HFFc6 (cell line): ENCODE measurements at regions not wholly inside any gene's neighbourhood (a gene's known extent, or its start where the extent isn't known, plus 50 kb on each side); places are given as distances from the start of the nearest gene placed in this dataset.

Experiments used
- DNase-seq: peaks from one replicate; pipeline ENCODE4 v3.0.0-alpha.2; 2018
- H3K27ac Mint-ChIP-seq: 2 replicates; pipeline ENCODE4 v1.8.0; 2020; ENCODE audit warnings: mild to moderate bottlenecking, mixed read lengths
- H3K27me3 Mint-ChIP-seq: 2 replicates; pipeline ENCODE4 v1.8.0; 2021; ENCODE audit warnings: mild to moderate bottlenecking, moderate library complexity, mixed read lengths; ENCODE audit not compliant: insufficient read depth
- H3K36me3 Mint-ChIP-seq: 2 replicates; pipeline ENCODE4 v1.8.0; 2021; ENCODE audit warnings: low read depth, mixed read lengths
- H3K4me1 Mint-ChIP-seq: 2 replicates; pipeline ENCODE4 v1.8.0; 2020; ENCODE audit warnings: low read depth, mixed read lengths
- H3K4me3 Mint-ChIP-seq: 2 replicates; pipeline ENCODE4 v1.8.0; 2020; ENCODE audit warnings: mild to moderate bottlenecking, moderate library complexity, mixed read lengths
- H3K9me3 Mint-ChIP-seq: 2 replicates; pipeline ENCODE4 v1.8.0; 2020; ENCODE audit warnings: mild to moderate bottlenecking, mixed read lengths
- CTCF ChIP-seq: fragments of 200-600 bp; sonication (generic); IDR thresholded peaks from 2 replicates; pipeline ENCODE4 v1.5.0; 2021; ENCODE audit warnings: antibody characterized with exemption, mild to moderate bottlenecking

- no peak for TF ChIP-seq CTCF
- DNase-seq: no peak
- Mint-ChIP-seq H3K27me3 (no peaks in the 10 kb centered on the region), H3K36me3 (no peaks in the 10 kb centered on the region), H3K4me3 (no peak overlapping the region), H3K27ac (no peak overlapping the region), H3K4me1 (no peaks in the 10 kb centered on the region), H3K9me3 (peaks cover 52% of the 10 kb centered on the region)
Observed at GRCh38 chr18:4524096-4524495, 69.0 kb upstream of the DLGAP1 start.

GRCh38 chr18:4511166-4511565 is 56.1 kb upstream of the DLGAP1 start:
- no peak overlapping the region for H3K27ac Mint-ChIP-seq
- DNase-seq: no peak
- TF ChIP-seq CTCF: no peak
- no peaks in the 10 kb centered on the region; the same call in 1 of the 2 replicates for H3K27me3 Mint-ChIP-seq
- H3K9me3 Mint-ChIP-seq: peaks cover 46% of the 10 kb centered on the region
- H3K36me3 Mint-ChIP-seq: peaks cover 5% of the 10 kb centered on the region; the same call in 1 of the 2 replicates
- H3K4me3 Mint-ChIP-seq: no peak overlapping the region
- H3K4me1 Mint-ChIP-seq: no peaks in the 10 kb centered on the region

GRCh38 chr18:4510711-4511110 is 55.6 kb upstream of the DLGAP1 start:
- Mint-ChIP-seq H3K27ac (no peak overlapping the region), H3K27me3 (no peaks in the 10 kb centered on the region; the same call in 1 of the 2 replicates), H3K9me3 (peaks cover 43% of the 10 kb centered on the region), H3K4me3 (no peak overlapping the region), H3K36me3 (peaks cover 5% of the 10 kb centered on the region; the same call in 1 of the 2 replicates), H3K4me1 (no peaks in the 10 kb centered on the region)
- DNase-seq: no peak
- no peak for TF ChIP-seq CTCF

GRCh38 chr18:4510160-4510559 is 55.1 kb upstream of the DLGAP1 start:
- DNase-seq: no peak
- peaks cover 5% of the 10 kb centered on the region; the same call in 1 of the 2 replicates for H3K36me3 Mint-ChIP-seq
- no peak overlapping the region for H3K27ac Mint-ChIP-seq
- no peaks in the 10 kb centered on the region for H3K4me1 Mint-ChIP-seq
- no peaks in the 10 kb centered on the region; the same call in 1 of the 2 replicates for H3K27me3 Mint-ChIP-seq
- peaks cover 37% of the 10 kb centered on the region for H3K9me3 Mint-ChIP-seq
- H3K4me3 Mint-ChIP-seq: no peak overlapping the region
- TF ChIP-seq CTCF: no peak
